Stimulated activated CD4-positive, alpha-beta T cell treated with anti-CD3 and anti-CD28 coated beads, Interleukin-12 subunit alpha, Interleukin-12 subunit beta, amount 100 ng/mL, for 48 hours (primary cell): ENCODE measurements at regions not wholly inside any gene's neighbourhood (a gene's known extent, or its start where the extent isn't known, plus 50 kb on each side); places are given as distances from the start of the nearest gene placed in this dataset.

Experiments
- DNase-seq, 3 donors: peaks; one replicate each; pipeline ENCODE4 v3.0.0-alpha.2; 2020; ENCODE audit warnings: low read depth in 2 of 3, low spot score in 1 of 3

DNA sequence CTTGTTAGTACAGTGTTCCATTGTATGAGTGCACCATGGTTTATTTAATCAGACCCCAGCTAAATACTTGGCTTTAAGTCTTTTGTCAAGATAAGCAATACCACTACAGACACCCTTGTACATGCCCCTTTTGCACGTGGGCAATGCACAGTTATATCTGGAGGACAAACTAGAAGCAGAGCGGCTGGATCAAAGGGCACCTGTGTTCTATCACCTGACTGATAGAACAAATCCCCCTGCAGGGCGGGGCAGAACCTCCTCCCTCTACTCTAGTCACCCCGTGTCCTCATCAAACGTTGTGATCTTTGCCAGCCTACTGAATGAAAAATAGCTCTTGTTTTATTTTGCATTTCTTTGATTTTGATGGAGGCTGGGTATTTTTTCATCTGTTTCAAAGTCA is 314.9 kb downstream of the TLE3 start:
- DNase-seq: no peak

DNA sequence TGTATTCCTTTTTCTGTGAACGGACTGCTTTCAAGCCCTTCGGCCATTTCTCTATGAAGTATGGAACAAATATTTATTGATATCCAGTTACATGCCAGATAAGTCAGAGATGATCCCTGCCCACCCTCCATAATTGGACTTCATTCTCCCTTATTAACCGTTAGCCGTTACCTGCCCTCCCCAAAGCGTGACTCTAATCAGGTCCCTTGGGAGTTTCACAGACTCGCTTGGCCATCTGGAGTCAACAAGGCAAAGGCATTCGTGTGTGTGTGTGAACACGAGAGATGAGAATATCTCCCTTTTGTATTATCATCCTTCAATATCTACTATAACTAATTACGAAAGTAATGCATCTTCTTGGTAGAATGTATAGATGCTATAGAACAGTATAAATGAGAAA is 314.5 kb downstream of the TLE3 start:
- DNase-seq: no peak

- DNase-seq: no peak
Observed at GRCh38 chr15:69784798-69785566, 312.7 kb downstream of the TLE3 start.

- DNase-seq: no peak
Observed at GRCh38 chr15:69786136-69786701, 311.5 kb downstream of the TLE3 start.

GRCh38 chr15:69787791-69788190 is 309.9 kb downstream of the TLE3 start:
- no peak for DNase-seq

DNA sequence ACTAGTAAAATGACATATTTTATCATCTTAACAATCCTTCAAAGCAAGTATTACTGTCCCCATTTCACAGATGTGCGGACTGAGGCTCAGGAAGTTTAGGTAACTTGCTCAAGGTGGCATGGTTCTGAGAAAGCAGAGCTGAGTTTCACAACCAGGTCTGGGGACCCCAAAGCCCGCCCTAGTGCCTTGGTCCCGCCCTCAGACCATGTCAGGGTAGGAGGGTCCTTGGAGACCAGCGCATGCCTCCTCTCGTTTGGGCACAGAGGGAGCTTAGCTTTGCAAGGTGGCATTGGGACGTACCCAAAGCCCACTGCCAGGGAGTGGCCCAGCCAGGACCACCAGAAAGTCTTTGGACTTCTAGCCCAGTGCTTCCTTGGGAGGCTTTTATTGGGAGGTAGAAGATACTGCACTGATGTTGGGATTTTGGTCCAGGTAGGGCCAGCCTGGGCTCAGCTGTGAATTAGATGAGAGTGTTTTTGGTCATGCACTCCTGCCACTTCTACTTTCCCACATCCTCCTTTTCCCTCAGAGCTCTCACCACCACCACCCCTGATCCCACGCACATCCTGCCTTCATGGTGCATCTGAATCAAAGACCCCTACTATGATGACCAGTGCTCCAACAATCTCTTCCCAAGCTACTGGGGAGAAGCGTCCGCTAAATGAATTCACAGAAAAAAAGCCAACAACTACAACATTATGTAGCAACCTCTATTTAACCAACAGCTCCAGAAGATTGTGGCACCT is 307.9 kb downstream of the TLE3 start:
- no peak for DNase-seq

DNA sequence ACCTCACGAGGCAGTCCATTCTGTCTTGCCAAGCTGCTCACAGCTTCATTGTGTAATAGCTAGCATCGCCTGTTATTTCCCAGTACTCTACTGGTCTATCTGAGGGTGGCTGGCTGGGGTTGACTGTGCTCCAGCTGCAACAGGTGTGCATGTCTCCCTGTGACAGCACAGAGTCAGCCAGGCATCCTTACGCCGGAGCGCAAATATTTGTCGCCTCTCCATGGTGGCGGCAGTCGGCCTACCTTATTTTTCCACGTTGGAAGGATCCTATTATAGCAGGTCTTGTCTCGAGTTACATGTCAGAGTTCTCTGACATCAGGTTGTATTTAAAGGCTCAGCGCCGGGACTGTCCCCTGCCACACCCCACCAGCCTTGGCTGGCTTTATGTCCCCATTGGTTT is 307.1 kb downstream of the TLE3 start:
- no peak for DNase-seq

GRCh38 chr15:69792823-69793222 is 304.9 kb downstream of the TLE3 start:
- no peak for DNase-seq

- no peak for DNase-seq
Observed at GRCh38 chr15:69793431-69793780, 304.3 kb downstream of the TLE3 start.

GRCh38 chr15:69793781-69794451 is 303.8 kb downstream of the TLE3 start:
- no peak for DNase-seq

DNA sequence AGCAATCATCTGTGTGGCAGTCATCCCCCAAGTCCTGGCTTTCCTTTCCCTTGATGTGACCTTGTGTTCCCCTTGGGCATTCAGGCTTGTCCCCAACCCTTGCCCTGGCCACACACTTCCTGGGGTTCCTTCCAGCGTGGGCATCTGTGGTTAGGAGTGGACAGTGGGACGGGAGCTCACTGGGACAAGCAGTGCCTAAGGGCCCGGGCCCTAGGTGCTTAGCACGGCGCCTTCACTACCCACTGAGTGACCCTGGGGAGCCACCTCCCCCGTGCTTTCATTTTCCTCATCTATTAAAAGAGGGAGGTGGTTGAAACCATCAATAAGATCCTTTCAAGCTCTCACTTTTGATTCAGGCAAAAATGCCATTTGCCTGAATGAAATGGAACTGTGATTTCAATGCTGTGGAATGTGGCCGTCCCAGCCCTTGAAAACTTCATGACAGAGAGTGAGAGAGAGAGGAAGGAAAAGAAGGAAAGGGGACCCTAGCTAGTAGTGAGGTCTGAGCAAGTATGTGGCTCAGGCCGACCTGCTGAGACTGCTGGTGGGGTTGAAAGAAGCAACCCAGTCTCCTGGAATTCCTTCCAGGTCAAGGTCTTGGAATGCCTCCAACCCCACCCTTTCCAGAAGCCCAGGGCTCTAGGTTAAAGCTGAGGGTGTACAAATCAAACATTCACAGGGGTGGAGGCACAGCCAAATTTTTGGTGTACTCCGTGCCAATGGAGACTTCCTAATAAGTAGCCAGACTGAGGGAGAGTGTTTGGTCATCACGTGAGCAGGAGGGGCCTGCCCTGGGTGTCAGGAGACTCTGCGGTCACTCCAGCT is 302.9 kb downstream of the TLE3 start:
- no peak for DNase-seq

DNA sequence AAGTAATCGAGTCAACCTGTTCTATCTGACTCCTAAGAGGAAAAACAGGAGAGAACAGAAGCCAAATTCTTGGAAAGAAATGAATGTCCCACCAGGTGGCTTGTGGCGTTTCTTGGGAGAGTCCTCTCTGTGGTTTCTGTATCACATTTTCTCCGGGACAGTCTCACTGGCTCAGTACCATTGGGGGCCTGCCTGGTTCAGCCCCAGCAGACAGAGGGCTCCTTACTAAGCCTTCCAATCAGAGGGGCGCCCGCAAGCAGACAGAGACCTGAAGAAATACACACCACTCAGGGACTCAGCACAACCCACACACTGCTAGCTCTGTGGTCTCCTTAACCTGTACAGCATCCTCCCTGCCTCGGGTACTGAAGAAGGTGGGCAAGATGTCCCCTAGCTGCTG is 302.1 kb downstream of the TLE3 start:
- DNase-seq: no peak

DNA sequence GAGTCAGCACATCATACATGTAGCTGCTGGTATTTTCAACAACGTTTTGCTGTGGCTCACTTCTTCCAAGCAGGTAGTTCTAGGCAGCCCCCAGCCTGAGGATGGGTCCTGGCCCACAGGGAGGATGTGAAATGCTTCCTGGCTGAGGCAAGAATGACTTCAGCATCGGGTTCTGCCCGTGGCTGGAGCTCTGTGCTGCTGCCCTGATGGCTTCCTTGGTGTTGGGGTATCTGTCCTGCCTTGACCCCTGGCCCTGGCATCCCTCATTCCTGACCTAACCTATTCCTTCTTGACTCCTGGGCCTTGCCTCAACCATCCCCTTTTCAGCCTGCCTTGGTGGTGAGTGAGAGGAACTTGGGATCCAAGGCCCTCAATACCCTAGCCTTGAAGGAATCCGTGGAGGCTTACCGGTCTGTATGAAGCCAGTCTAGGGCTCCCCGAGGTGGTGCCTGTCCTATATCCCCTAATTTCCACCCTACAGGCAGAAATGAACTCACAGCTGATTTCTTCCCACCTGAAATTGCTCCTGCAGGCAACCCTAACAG is 300.6 kb downstream of the TLE3 start:
- no peak for DNase-seq

DNA sequence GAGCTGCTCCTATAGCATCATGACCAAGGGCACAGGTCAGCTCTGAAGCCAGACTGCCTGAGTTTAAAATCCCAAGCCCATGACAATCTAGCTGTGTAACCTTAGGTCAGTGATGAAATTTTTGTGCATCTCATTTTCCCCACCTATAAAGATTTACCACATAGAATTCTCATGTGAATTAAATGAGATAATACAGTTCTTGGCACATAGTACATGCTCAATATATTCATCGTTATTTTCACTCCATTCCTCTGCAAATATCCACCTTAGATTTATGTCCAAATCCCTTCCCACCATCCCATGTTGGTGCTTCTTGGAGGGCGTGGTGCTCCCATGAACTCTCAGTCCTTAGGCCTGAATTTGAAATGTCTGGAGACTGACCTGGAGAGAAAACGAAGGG is 300.1 kb downstream of the TLE3 start:
- no peak for DNase-seq

DNA sequence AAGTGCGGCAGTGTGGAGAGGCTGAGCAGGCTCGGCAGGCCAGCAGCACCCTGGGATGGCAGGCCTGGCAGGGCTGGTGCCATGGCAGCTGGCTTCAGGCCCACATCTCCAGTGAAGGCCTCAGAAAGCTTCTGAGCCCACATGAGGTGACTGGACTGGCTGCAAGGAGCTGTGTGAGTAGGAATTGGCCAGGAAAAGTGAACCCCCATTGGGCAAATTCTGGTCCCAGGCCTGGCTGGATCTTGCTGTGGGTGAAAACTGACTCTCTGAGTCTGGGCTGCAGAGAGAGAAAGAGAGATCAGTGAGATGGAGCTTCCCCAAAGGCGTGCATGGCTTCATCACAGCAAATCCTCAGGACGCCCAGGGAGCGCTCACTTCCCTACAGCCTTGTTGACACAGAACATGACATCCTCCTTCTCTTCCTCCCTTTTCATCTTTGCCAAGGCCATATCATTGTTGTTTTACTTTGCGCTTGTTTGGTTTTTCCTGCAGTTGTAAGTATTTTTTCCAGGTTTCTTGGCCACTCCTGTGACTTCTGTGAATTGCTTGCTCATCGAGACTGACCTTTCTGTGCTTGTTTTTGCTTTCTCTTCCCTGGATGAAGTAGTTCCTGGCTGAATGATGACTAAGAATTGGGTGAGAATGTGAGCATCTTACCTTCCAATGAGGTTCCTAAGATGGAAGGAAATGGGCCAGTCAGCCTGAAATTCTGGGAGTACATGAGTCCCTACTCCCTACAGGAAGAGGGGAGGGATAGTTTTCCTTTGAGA is 299.1 kb downstream of the TLE3 start:
- DNase-seq: no peak

GRCh38 chr15:69801144-69801543 is 296.6 kb downstream of the TLE3 start:
- DNase-seq: no peak

DNA sequence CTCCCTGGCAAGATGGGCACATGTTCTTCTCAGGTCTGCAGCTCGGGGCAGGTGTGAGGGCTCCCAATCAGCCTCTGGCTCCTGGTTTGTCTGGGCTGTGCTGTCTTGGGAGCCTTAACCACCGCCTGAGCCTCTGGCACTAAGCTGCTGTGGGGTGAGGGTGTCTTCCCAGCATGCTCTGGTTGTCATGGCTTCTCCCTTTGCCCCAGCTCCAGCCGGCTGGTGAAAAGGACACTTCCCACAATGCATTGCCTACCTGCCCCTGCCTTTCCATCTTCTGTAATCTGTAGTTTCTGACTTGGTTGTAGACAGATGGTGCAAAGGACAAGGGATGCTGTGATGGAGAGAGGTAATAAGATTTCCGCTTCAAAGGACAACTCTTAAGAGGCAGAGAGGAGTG is 295.3 kb downstream of the TLE3 start:
- DNase-seq: no peak

- DNase-seq: no peak
Observed at GRCh38 chr15:69804786-69805185, 292.9 kb downstream of the TLE3 start.

GRCh38 chr15:69805248-69805953 is 292.3 kb downstream of the TLE3 start:
- DNase-seq: no peak
